Effector memory CD8-positive, alpha-beta T cell (primary cell): ENCODE measurements at regions not wholly inside any gene's neighbourhood (a gene's known extent, or its start where the extent isn't known, plus 50 kb on each side); places are given as distances from the start of the nearest gene placed in this dataset.

Experiments used
- ATAC-seq: fragments of 150-1000 bp; cut with Tn5 transposase; replicated peaks from 2 replicates; pipeline ENCODE4 v1.10.0; 2021; ENCODE audit warnings: mild to moderate bottlenecking, moderate library complexity
- DNase-seq, 3 experiments: peaks; one replicate each; pipeline ENCODE4 v3.0.0; 2021
- H3K27ac Mint-ChIP-seq, 2 donors: one replicate each; pipeline ENCODE4 v1.8.0; 2022; ENCODE audit warnings: mild to moderate bottlenecking in 2 of 2, mixed read lengths in 2 of 2, moderate library complexity in 2 of 2
- H3K27me3 Mint-ChIP-seq, 2 donors: one replicate each; pipeline ENCODE4 v1.8.0; 2022; ENCODE audit warnings: mixed read lengths in 2 of 2
- H3K36me3 Mint-ChIP-seq: one replicate; pipeline ENCODE4 v1.8.0; 2022; ENCODE audit warnings: mild to moderate bottlenecking, moderate library complexity, mixed read lengths; ENCODE audit not compliant: insufficient read depth
- H3K4me1 Mint-ChIP-seq, 2 donors: one replicate each; pipeline ENCODE4 v1.8.0; 2022; ENCODE audit warnings: low read depth in 2 of 2, mixed read lengths in 2 of 2
- H3K4me3 Mint-ChIP-seq, 2 donors: one replicate each; pipeline ENCODE4 v1.8.0; 2022; ENCODE audit warnings: mild to moderate bottlenecking in 2 of 2, mixed read lengths in 2 of 2, moderate library complexity in 2 of 2
- H3K9me3 Mint-ChIP-seq, 2 donors: one replicate each; pipeline ENCODE4 v1.8.0; 2022; ENCODE audit warnings: mixed read lengths in 2 of 2

DNA sequence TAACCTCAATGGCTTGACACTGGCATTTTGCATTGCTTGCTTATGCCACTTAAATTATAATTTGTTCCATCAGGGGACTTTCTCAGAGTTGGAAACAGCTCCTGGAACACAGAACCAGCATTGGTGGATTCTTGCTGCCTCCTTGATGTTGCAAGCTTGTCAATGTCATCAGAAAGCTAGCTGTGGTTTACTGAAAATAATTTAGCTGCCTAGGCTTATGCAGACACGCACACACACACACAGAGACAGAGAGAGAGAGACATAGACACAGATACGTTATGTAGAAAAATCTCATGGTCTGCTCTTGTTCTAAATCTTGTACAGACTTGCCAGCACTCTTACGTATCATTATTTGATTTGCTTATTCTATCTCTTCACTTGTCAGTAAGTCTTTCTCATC, 78.0 kb downstream of the HMHB1 start:
- Mint-ChIP-seq H3K9me3 (no peaks in the 10 kb centered on the region), H3K27me3 (peaks cover 36 to 54% of the 10 kb centered on the region in 2 donors), H3K27ac (no peak overlapping the region), H3K4me3 (no peak overlapping the region), H3K36me3 (no peaks in the 10 kb centered on the region), H3K4me1 (no peaks in the 10 kb centered on the region)
- ATAC-seq = no peak
- no peak for DNase-seq

DNA sequence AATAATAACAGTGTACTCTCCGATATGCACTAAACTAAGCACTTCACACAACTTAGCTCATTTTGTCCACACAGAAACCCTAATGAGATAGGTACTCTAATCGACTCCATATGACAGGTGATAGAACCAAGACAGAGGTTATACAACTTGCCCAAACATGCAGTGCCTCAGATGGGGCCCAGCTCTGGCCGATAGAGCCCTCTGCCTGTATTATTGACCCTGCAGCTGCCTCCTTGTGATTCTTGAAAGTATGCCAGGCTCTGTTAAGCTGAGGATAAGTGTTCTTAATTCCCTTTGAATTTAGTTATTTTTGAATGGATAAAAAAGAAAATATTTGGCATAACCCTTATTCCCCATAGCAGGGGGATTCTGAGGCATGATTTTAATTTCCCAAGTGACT, 78.5 kb downstream of the HMHB1 start:
- DNase-seq (no peak), ATAC-seq (no peak)
- Mint-ChIP-seq H3K27ac (no peak overlapping the region), H3K36me3 (no peaks in the 10 kb centered on the region), H3K27me3 (peaks cover 36 to 54% of the 10 kb centered on the region in 2 donors), H3K4me1 (no peaks in the 10 kb centered on the region), H3K9me3 (no peaks in the 10 kb centered on the region), H3K4me3 (no peak overlapping the region)

DNA sequence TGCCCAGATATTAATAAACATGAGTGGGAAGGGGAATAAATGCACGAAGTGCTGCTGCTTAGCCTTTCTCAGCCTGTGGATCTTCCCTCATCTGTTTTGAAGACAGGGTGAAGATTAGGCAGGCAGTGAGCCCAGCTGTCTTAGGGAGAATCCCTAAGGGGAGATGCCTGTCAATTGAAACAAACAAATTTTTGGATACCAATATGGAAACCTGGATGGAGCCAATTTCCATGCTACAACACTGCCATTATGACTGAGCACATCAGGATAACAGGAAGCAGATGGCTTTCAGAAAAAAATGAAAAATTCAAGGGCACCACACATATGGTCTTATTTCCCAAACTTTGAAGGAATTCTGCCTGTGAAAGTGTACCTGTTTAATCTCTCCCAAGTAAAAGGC, 80.3 kb downstream of the HMHB1 start:
- H3K27ac Mint-ChIP-seq = no peak overlapping the region
- DNase-seq (no peak), ATAC-seq (no peak)
- H3K27me3 Mint-ChIP-seq = peaks cover 29 to 44% of the 10 kb centered on the region in 2 donors
- H3K36me3 Mint-ChIP-seq = no peaks in the 10 kb centered on the region
- H3K4me3 Mint-ChIP-seq = no peak overlapping the region
- no peaks in the 10 kb centered on the region for H3K9me3 Mint-ChIP-seq
- H3K4me1 Mint-ChIP-seq = no peaks in the 10 kb centered on the region

DNA sequence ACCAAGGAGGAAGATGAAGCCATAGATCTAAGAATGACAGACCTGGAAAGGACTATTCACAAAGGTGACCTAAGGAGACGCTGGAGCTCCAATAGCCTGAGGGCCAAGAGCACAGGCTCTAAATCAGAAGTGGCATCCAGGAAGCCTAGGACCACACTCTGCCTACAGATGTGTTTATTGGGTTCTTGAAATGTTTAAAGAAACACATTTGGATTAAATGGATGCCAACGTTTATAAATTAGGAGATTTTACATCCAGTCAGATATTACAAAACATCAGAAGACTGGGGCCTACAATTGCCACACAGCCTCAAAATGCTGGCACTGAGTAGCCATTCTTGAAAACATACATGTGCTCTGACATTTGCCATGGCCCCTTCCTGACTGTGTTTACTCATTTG, 80.9 kb downstream of the HMHB1 start:
- ATAC-seq = no peak
- Mint-ChIP-seq H3K9me3 (no peaks in the 10 kb centered on the region), H3K27ac (no peak overlapping the region), H3K4me1 (no peaks in the 10 kb centered on the region), H3K4me3 (no peak overlapping the region), H3K27me3 (peaks cover 23 to 38% of the 10 kb centered on the region in 2 donors), H3K36me3 (no peaks in the 10 kb centered on the region)
- no peak for DNase-seq

GRCh38 chr5:143893638-143894037, 81.7 kb downstream of the HMHB1 start:
- DNase-seq = no peak
- H3K27me3 Mint-ChIP-seq = peaks cover 18 to 31% of the 10 kb centered on the region in 2 donors
- no peaks in the 10 kb centered on the region for H3K36me3 Mint-ChIP-seq
- no peak overlapping the region for H3K27ac Mint-ChIP-seq
- H3K9me3 Mint-ChIP-seq = no peaks in the 10 kb centered on the region
- ATAC-seq = no peak
- H3K4me1 Mint-ChIP-seq = peaks cover 0 to 3% of the 10 kb centered on the region in 2 donors
- H3K4me3 Mint-ChIP-seq = no peak overlapping the region

DNA sequence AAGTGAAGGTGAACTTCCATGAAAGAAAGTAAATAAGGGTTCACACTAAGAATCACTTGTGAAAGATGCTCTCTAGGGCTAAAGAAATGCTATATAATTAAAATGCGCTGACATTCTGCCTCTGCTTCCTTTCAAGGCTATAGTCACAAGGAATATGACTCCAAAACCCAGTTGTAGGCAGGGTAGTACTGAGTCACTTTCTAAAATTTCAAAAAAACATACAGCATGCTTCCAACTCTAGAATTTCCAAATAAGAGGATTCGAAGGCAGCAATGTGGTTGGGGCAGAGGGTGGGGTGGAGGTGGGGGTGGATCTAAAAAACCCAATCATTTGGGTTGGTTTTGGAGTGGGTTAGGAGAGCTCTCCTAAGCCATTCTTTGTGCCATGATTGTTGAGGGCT, 84.6 kb downstream of the HMHB1 start:
- H3K27me3 Mint-ChIP-seq = peaks cover 17 to 21% of the 10 kb centered on the region in 2 donors
- peaks cover 0 to 3% of the 10 kb centered on the region in 2 donors for H3K4me1 Mint-ChIP-seq
- ATAC-seq = no peak
- no peak overlapping the region for H3K27ac Mint-ChIP-seq
- no peaks in the 10 kb centered on the region for H3K36me3 Mint-ChIP-seq
- no peaks in the 10 kb centered on the region for H3K9me3 Mint-ChIP-seq
- H3K4me3 Mint-ChIP-seq = no peak overlapping the region
- no peak for DNase-seq

DNA sequence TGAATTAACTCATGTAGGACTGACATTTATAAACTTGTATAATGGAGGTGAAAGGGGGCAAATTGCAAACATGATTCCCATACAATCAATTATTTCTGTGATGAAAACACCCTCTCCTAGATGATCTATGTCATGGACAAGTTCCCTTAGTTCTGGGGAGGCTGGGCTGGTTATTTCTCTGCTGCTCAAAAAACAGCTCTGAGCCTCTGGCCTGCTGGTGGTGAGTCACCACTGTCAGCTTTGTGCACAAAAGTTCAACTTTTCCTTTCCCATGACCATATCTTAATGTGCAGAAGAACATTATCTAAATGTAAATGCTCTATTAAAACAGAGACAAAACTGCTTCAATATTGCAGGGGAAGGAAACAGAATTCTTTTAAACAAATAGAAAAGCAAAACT, 85.0 kb downstream of the HMHB1 start:
- Mint-ChIP-seq H3K36me3 (no peaks in the 10 kb centered on the region), H3K27ac (no peak overlapping the region), H3K9me3 (no peaks in the 10 kb centered on the region), H3K4me1 (peaks cover 0 to 3% of the 10 kb centered on the region in 2 donors), H3K4me3 (no peak overlapping the region), H3K27me3 (peaks cover 13 to 17% of the 10 kb centered on the region in 2 donors)
- ATAC-seq (no peak), DNase-seq (no peak)

- H3K27me3 Mint-ChIP-seq = peaks cover 8 to 12% of the 10 kb centered on the region in 2 donors
- H3K4me3 Mint-ChIP-seq = no peak overlapping the region
- H3K36me3 Mint-ChIP-seq = no peaks in the 10 kb centered on the region
- H3K4me1 Mint-ChIP-seq = peaks cover 0 to 3% of the 10 kb centered on the region in 2 donors
- ATAC-seq (no peak), DNase-seq (no peak)
- H3K27ac Mint-ChIP-seq = peak overlapping the region in 1 of 2 donors; percentile 4
- no peaks in the 10 kb centered on the region for H3K9me3 Mint-ChIP-seq
Measured at GRCh38 chr5:143898381-143898780, 86.4 kb downstream of the HMHB1 start.

DNA sequence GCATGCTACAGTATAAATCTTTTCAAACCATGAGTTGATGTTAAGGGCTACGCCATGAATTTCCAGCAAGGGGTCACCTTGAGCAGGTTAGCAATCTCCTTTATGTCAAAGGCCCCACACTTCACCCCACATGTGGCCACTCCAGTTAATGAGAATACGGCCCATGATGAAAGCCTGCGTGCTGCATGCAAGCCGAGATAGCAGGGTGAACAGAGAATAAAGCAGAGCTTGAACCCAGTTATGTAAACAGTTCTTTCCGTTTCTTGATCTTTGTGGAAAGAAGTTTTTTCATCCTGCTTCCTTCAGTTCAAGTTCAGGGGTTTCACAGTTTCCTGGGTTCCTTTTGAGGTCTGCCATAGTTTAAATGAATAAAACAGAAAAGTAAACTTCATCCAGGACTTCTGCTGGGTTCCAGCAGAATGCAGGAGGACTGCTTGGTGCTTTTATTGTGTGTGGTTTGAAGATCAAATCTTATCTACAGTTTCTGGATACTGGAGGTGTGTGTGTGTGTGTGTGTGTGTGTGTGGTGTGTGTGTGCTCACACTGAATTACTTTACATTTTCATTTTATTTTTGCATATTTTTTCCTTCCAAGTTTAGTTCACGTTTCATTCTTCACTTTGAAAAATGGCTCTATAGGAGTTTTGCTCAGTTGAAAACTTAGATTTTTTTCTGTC, 87.1 kb downstream of the HMHB1 start:
- H3K36me3 Mint-ChIP-seq = no peaks in the 10 kb centered on the region
- DNase-seq (no peak), ATAC-seq (no peak)
- peaks cover 0 to 3% of the 10 kb centered on the region in 2 donors for H3K4me1 Mint-ChIP-seq
- H3K27me3 Mint-ChIP-seq = peaks cover 8 to 12% of the 10 kb centered on the region in 2 donors
- no peak overlapping the region for H3K27ac Mint-ChIP-seq
- no peak overlapping the region for H3K4me3 Mint-ChIP-seq
- no peaks in the 10 kb centered on the region for H3K9me3 Mint-ChIP-seq

- DNase-seq (no peak), ATAC-seq (no peak)
- H3K27ac Mint-ChIP-seq = no peak overlapping the region
- no peaks in the 10 kb centered on the region for H3K36me3 Mint-ChIP-seq
- H3K4me1 Mint-ChIP-seq = no peaks in the 10 kb centered on the region
- H3K9me3 Mint-ChIP-seq = no peaks in the 10 kb centered on the region
- H3K27me3 Mint-ChIP-seq = peaks cover 6 to 12% of the 10 kb centered on the region in 2 donors
- no peak overlapping the region for H3K4me3 Mint-ChIP-seq
Measured at GRCh38 chr5:143908959-143909358, 97.0 kb downstream of the HMHB1 start.

- Mint-ChIP-seq H3K27ac (no peak overlapping the region), H3K4me1 (no peaks in the 10 kb centered on the region), H3K4me3 (no peak overlapping the region), H3K36me3 (no peaks in the 10 kb centered on the region), H3K27me3 (peaks cover 25 to 47% of the 10 kb centered on the region in 2 donors), H3K9me3 (no peaks in the 10 kb centered on the region)
- ATAC-seq (no peak), DNase-seq (no peak)
Measured at GRCh38 chr5:143913008-143913752, 101.2 kb downstream of the HMHB1 start.

- no peak overlapping the region for H3K27ac Mint-ChIP-seq
- peaks cover 34 to 54% of the 10 kb centered on the region in 2 donors for H3K27me3 Mint-ChIP-seq
- DNase-seq = no peak
- no peak overlapping the region for H3K4me3 Mint-ChIP-seq
- H3K9me3 Mint-ChIP-seq = no peaks in the 10 kb centered on the region
- H3K36me3 Mint-ChIP-seq = no peaks in the 10 kb centered on the region
- no peaks in the 10 kb centered on the region for H3K4me1 Mint-ChIP-seq
- no peak for ATAC-seq
Measured at GRCh38 chr5:143914756-143915155, 102.8 kb downstream of the HMHB1 start.

GRCh38 chr5:143916451-143916850, 104.5 kb downstream of the HMHB1 start:
- no peaks in the 10 kb centered on the region for H3K36me3 Mint-ChIP-seq
- H3K27me3 Mint-ChIP-seq = peaks cover 34 to 54% of the 10 kb centered on the region in 2 donors
- H3K27ac Mint-ChIP-seq = no peak overlapping the region
- H3K9me3 Mint-ChIP-seq = no peaks in the 10 kb centered on the region
- no peak for ATAC-seq
- no peak for DNase-seq
- H3K4me1 Mint-ChIP-seq = no peaks in the 10 kb centered on the region
- no peak overlapping the region for H3K4me3 Mint-ChIP-seq

GRCh38 chr5:143918961-143919360, 107.0 kb downstream of the HMHB1 start:
- Mint-ChIP-seq H3K4me3 (no peak overlapping the region), H3K27me3 (peaks cover 29 to 42% of the 10 kb centered on the region in 2 donors), H3K9me3 (no peaks in the 10 kb centered on the region), H3K36me3 (no peaks in the 10 kb centered on the region), H3K4me1 (no peaks in the 10 kb centered on the region), H3K27ac (no peak overlapping the region)
- DNase-seq (no peak), ATAC-seq (no peak)
